Left lung (tissue), 4 donors: ENCODE measurements at regions not wholly inside any gene's neighbourhood (a gene's known extent, or its start where the extent isn't known, plus 50 kb on each side); places are given as distances from the start of the nearest gene placed in this dataset.

Source experiments
- ATAC-seq: fragments of 200-7000 bp; cut with Tn5 transposase; one replicate; pipeline ENCODE4 v1.9.1; 2020; ENCODE audit warnings: moderate library complexity
- DNase-seq, 4 donors: peaks; one replicate each; pipeline ENCODE4 v3.0.0-alpha.2; 2013 to 2020
- H3K27ac ChIP-seq, 2 donors: fragments of 200-600 bp; sonication (generic) in 1 of 2; one replicate each; pipeline versions ENCODE4 v1.5.0 to v1.8.0; 2020 to 2021
- H3K27me3 ChIP-seq, 2 donors: fragments of 200-600 bp; sonication (generic) in 1 of 2; one replicate each; pipeline versions ENCODE4 v1.5.0 to v1.8.0; 2020 to 2021
- H3K36me3 ChIP-seq, 2 donors: fragments of 200-600 bp; sonication (generic) in 1 of 2; one replicate each; pipeline versions ENCODE4 v1.5.0 to v1.8.0; 2020 to 2021
- H3K4me1 ChIP-seq, 2 donors: fragments of 200-600 bp; one replicate each; pipeline ENCODE4 v1.8.0; 2021
- H3K4me3 ChIP-seq, 2 donors: fragments of 200-600 bp; sonication (generic) in 1 of 2; one replicate each; pipeline versions ENCODE4 v1.5.0 to v1.8.0; 2020 to 2021; ENCODE audit warnings: mild to moderate bottlenecking in 1 of 2
- H3K9me3 ChIP-seq, 2 donors: fragments of 200-600 bp; sonication (generic) in 1 of 2; one replicate each; pipeline versions ENCODE4 v1.5.0 to v1.8.0; 2020 to 2021
- CTCF ChIP-seq, 2 donors: fragments of 200-600 bp; sonication (generic) in 1 of 2; IDR thresholded peaks; one replicate each; pipeline versions ENCODE4 v1.5.0 to v1.8.0; 2021; ENCODE audit warnings: antibody characterized with exemption in 2 of 2
- intact Hi-C, 2 donors: fragments of 100-400 bp; cut with DNase I; formaldehyde crosslinking; loops; one replicate each; pipeline versions ENCODE4 v1.11.2 to v1.14.2; 2022
- donor health status: DM: no; HTN: yes; CAD: no.
- donor health status: DM: no; HTN: no; CAD: no.

- no peak for DNase-seq
- TF ChIP-seq CTCF (IDR thresholded peaks at IDR 0.05) = no peak
- intact Hi-C loops = no loop called here
These were observed 153.2 kb upstream of the RPL34 start for GRCh38 chr4:108466936-108467902.

DNA sequence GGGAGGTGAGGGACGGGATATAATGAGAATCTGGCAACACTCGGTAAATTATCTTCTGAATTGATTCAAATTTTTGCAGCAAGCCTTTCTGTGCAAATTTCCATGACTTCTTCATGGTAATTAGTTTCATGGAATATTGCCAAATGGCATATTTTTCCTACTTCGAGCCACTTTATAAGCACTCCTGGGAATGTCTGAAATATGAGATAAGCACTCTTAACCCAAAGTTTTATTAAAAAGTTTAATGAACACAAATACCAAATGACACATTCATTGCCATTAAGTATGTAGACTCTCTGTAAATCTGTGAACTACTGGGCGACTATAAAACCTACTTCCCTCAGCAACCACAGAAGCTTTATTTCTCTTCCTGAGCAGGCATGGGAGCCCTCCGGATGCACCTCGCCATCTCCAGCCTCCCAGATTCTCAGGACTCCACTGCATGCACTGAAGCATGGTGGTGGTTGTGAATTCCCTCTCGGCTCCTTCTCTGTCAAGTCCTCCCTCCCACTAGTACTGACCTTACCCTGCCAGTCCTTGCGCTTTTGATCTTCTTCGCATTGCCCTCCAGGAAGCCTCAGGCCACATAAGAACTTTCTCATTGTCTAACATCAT, 154.4 kb upstream of the RPL34 start:
- H3K4me3 ChIP-seq = no peak overlapping the region
- H3K27me3 ChIP-seq = no peaks in the 10 kb centered on the region
- no peaks in the 10 kb centered on the region for H3K9me3 ChIP-seq
- intact Hi-C loops = no loop called here
- TF ChIP-seq CTCF (IDR thresholded peaks at IDR 0.05) = no peak
- no peaks in the 10 kb centered on the region for H3K4me1 ChIP-seq
- DNase-seq (no peak), ATAC-seq (no peak)
- H3K36me3 ChIP-seq = no peaks in the 10 kb centered on the region
- H3K27ac ChIP-seq = no peak overlapping the region

More at GRCh38 chr4:108466936-108467902, 153.2 kb upstream of the RPL34 start:
- H3K27ac ChIP-seq = no peak overlapping the region
- no peaks in the 10 kb centered on the region for H3K36me3 ChIP-seq
- no peaks in the 10 kb centered on the region for H3K4me1 ChIP-seq
- H3K27me3 ChIP-seq = no peaks in the 10 kb centered on the region
- peak; percentile 73 for ATAC-seq
- no peaks in the 10 kb centered on the region for H3K9me3 ChIP-seq
- H3K4me3 ChIP-seq = no peak overlapping the region

DNA sequence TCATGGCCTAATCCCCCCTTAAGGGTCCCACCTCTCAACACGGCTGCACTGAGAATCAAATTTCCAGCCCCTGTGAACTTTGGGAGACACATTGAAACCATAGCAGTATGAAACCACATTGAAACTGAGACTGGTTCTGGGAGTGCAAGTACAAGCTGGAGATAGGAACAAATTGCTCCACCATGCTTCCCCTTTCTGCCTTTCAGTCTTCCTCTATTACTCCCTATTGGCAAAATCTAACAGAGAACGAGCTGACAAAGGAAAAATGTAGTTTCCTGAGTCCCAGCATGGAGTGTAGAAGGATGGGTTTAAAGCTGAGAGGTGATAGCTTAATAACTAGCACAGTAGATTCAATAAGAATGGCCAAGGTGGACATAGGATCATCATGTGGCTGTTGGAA, 161.7 kb upstream of the RPL34 start:
- Histone ChIP-seq H3K4me3 (no peak overlapping the region), H3K4me1 (no peaks in the 10 kb centered on the region), H3K9me3 (no peaks in the 10 kb centered on the region), H3K36me3 (no peaks in the 10 kb centered on the region), H3K27ac (no peak overlapping the region), H3K27me3 (no peaks in the 10 kb centered on the region)
- ATAC-seq (no peak), DNase-seq (no peak)
- intact Hi-C loops = no loop called here
- TF ChIP-seq CTCF (IDR thresholded peaks at IDR 0.05) = no peak

DNA sequence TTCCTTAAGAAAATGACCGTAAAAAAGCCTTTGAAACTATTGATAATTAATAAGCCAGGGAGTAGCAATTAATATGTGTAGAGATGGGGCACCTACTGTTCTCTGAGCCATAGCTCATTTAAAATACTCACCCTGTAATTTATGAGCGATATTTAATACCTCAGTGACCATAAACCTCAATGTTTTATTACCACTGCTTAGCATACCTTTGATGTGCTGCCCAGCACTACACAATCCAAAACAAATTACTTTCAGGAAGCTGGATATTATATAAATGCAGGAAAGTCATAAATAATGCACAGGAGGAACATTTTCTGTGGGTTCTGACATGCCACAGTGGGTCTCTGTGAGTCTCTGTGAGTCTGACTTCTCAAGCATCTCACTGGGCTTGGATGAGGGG, 166.1 kb upstream of the RPL34 start:
- H3K36me3 ChIP-seq = no peaks in the 10 kb centered on the region
- ATAC-seq (no peak), DNase-seq (no peak)
- no peak for TF ChIP-seq CTCF (IDR thresholded peaks at IDR 0.05)
- no peaks in the 10 kb centered on the region for H3K9me3 ChIP-seq
- no peaks in the 10 kb centered on the region for H3K4me1 ChIP-seq
- intact Hi-C loops = no loop called here
- H3K27me3 ChIP-seq = no peaks in the 10 kb centered on the region
- no peak overlapping the region for H3K4me3 ChIP-seq
- no peak overlapping the region for H3K27ac ChIP-seq

DNA sequence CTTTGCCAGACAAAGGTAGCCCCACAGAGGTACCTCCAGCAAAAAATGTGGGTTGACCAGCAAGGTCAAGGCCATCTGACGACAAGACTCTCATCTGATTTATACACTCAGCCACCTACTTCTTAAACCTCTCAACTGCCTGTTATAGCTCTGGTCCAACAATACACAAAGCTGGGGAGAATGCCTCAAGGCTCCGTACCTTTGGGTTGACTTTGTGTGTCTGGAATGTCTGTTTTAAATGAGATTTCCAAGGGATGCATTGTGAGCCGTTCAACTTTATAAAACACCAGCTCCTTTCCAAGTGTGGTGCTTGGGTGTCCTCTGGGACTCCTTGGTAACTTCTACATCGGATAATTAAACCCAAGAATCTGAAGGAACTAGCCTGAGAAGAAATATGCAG, 167.0 kb upstream of the RPL34 start:
- no peak for ATAC-seq
- intact Hi-C loops = no loop called here
- TF ChIP-seq CTCF (IDR thresholded peaks at IDR 0.05) = no peak

More for the DNA sequence above, 167.0 kb upstream of the RPL34 start:
- Histone ChIP-seq H3K4me3 (no peak overlapping the region), H3K9me3 (no peaks in the 10 kb centered on the region), H3K4me1 (no peaks in the 10 kb centered on the region), H3K27me3 (no peaks in the 10 kb centered on the region), H3K27ac (no peak overlapping the region), H3K36me3 (no peaks in the 10 kb centered on the region)
- DNase-seq = no peak
